Endothelial cell of umbilical vein (primary cell): ENCODE measurements at regions not wholly inside any gene's neighbourhood (a gene's known extent, or its start where the extent isn't known, plus 50 kb on each side); places are given as distances from the start of the nearest gene placed in this dataset.

Experiments used
- BruUV-seq: library from RNA; stranded (reverse); fragments of 400-500 nt; replicated peaks from 2 replicates; lab custom pipeline; 2021; lab: Mats Ljungman, UMichigan
- CTCF ChIA-PET: fragments of 300-600, 350-600 bp; sonication (Branson Sonifier 250); formaldehyde crosslinking; loops from one replicate; lab custom pipeline; 2021; ENCODE audit warnings: antibody characterized with exemption, inconsistent platforms; lab: Charles Lee
- POLR2A ChIA-PET: fragments of 300-600, 350-600 bp; sonication (Branson Sonifier 250); formaldehyde crosslinking; loops from one replicate; lab custom pipeline; 2021; ENCODE audit warnings: antibody characterized with exemption, inconsistent platforms; lab: Charles Lee
- DNase-seq: peaks from one replicate; pipeline ENCODE4 v3.0.0-alpha.2; 2011; ENCODE audit warnings: low read depth, low spot score
- FAIRE-seq: peaks from 2 replicates; lab custom pipeline; 2011; peaks lifted over from hg19 to GRCh38; lab: Jason Lieb, UNC
- H2AFZ ChIP-seq: 2 replicates; pipeline ENCODE4 v1.6.0; 2012; ENCODE audit warnings: low read depth, low read length, control low read depth, inconsistent platforms
- H3K27ac ChIP-seq: 2 replicates; pipeline ENCODE4 v1.5.1; 2011; ENCODE audit warnings: low read depth, mild to moderate bottlenecking, control low read depth, low read length, moderate library complexity; ENCODE audit not compliant: insufficient read depth
- H3K27me3 ChIP-seq, 2 experiments: 2 replicates each; pipeline versions ENCODE4 v1.6.0 to v1.6.1; 2011; ENCODE audit warnings: low read length in 2 of 2, mixed read lengths in 1 of 2; ENCODE audit not compliant: control insufficient read depth in 2 of 2, insufficient read depth in 2 of 2
- H3K36me3 ChIP-seq, 2 experiments: 2 replicates in 1 of 2; 3 replicates in 1 of 2; pipeline ENCODE4 v1.5.1; 2011; ENCODE audit warnings: low read length in 2 of 2, mild to moderate bottlenecking in 1 of 2, moderate library complexity in 1 of 2; ENCODE audit not compliant: control insufficient read depth in 2 of 2, insufficient read depth in 2 of 2; ENCODE audit errors: extremely low read depth in 1 of 2
- H3K4me1 ChIP-seq: 3 replicates; pipeline ENCODE4 v1.5.1; 2011; ENCODE audit warnings: mild to moderate bottlenecking, low read length; ENCODE audit not compliant: control insufficient read depth, insufficient read depth; ENCODE audit errors: extremely low read depth
- H3K4me2 ChIP-seq: 2 replicates; pipeline ENCODE4 v1.6.1; 2011; ENCODE audit warnings: low read length, control low read depth, mixed read lengths; ENCODE audit not compliant: insufficient read depth
- H3K4me3 ChIP-seq, 3 experiments: fragments of 200-600 bp in 1 of 3; sonication (generic), shearing (Covaris generic) in 1 of 3; replicated peaks in 1 of 3; 2 replicates each; pipeline ENCODE4 v1.5.1; 2011 to 2016; ENCODE audit warnings: control low read depth in 3 of 3, low read length in 3 of 3, mild to moderate bottlenecking in 2 of 3, inconsistent platforms in 1 of 3, low read depth in 1 of 3, moderate library complexity in 1 of 3; ENCODE audit not compliant: insufficient read depth in 1 of 3
- H3K79me2 ChIP-seq: 2 replicates; pipeline ENCODE4 v1.6.0; 2012; ENCODE audit warnings: low read length, inconsistent platforms; ENCODE audit not compliant: control insufficient read depth, insufficient read depth
- H3K9ac ChIP-seq: replicated peaks from 2 replicates; pipeline ENCODE3; 2011; ENCODE audit warnings: low read length, control low read depth; ENCODE audit not compliant: insufficient read depth; ENCODE audit errors: extremely low read depth
- H3K9me1 ChIP-seq: replicated peaks from 3 replicates; pipeline ENCODE4 v1.6.0; 2011; ENCODE audit warnings: mild to moderate bottlenecking, low read length; ENCODE audit not compliant: control insufficient read depth, insufficient read depth; ENCODE audit errors: extremely low read depth
- H3K9me3 ChIP-seq: replicated peaks from 2 replicates; pipeline ENCODE4 v1.5.1; 2012; ENCODE audit warnings: low read length, inconsistent platforms; ENCODE audit not compliant: control insufficient read depth, insufficient read depth
- H4K20me1 ChIP-seq: replicated peaks from 2 replicates; pipeline ENCODE3; 2011; ENCODE audit warnings: mild to moderate bottlenecking, low read length; ENCODE audit not compliant: control insufficient read depth, insufficient read depth; ENCODE audit errors: extremely low read depth
- CTCF ChIP-seq, 2 donors: IDR thresholded peaks; 1 replicate in 1 of 2; 2 replicates in 1 of 2; pipeline ENCODE4 v1.5.1; 2011; ENCODE audit warnings: low read length in 2 of 2, mild to moderate bottlenecking in 2 of 2, moderate library complexity in 2 of 2, control low read depth in 1 of 2, inconsistent platforms in 1 of 2, low read depth in 1 of 2; ENCODE audit not compliant: insufficient read depth in 1 of 2; ENCODE audit errors: extremely low read depth in 1 of 2
- EZH2 ChIP-seq: IDR thresholded peaks from 2 replicates; pipeline ENCODE4 v1.6.1; 2012; ENCODE audit warnings: borderline replicate concordance, low read depth, mild to moderate bottlenecking, moderate library complexity, low read length, inconsistent platforms; ENCODE audit not compliant: severe bottlenecking
- FOS ChIP-seq: IDR thresholded peaks from 2 replicates; pipeline ENCODE4 v1.6.1; 2011; ENCODE audit warnings: mild to moderate bottlenecking, low read length, moderate library complexity, borderline replicate concordance; ENCODE audit not compliant: insufficient read depth
- GATA2 ChIP-seq: IDR thresholded peaks from 2 replicates; pipeline ENCODE4 v1.7.0; 2011; ENCODE audit warnings: low read depth, mild to moderate bottlenecking, moderate library complexity, mixed read lengths, low read length; ENCODE audit not compliant: insufficient read length, insufficient read depth
- JUN ChIP-seq: IDR thresholded peaks from 2 replicates; pipeline ENCODE4 v1.6.1; 2011; ENCODE audit warnings: borderline replicate concordance, low read depth; ENCODE audit not compliant: insufficient read length, insufficient read depth
- MYC ChIP-seq: IDR thresholded peaks from one replicate; pipeline ENCODE4 v1.6.1; 2011; ENCODE audit warnings: mild to moderate bottlenecking, low read depth, low read length
- POLR2A ChIP-seq: IDR thresholded peaks from 2 replicates; pipeline ENCODE4 v1.6.1; 2012; ENCODE audit warnings: low read depth, mild to moderate bottlenecking, control low read depth, low read length
- POLR2AphosphoS5 ChIP-seq: IDR thresholded peaks from 2 replicates; pipeline ENCODE4 v1.6.1; 2012; ENCODE audit warnings: low read depth, mild to moderate bottlenecking, control low read depth, low read length, moderate library complexity; ENCODE audit not compliant: insufficient read depth
- dilution Hi-C: fragments of 300-500 bp; cut with MboI; formaldehyde crosslinking; loops from one replicate; pipeline ENCODE4 v1.15.0; 2019; ENCODE audit warnings: low sequenced_read_pairs; ENCODE audit not compliant: extremely low pct_ligation_motif_present
- intact Hi-C: fragments of 100-400 bp; cut with micrococcal nuclease; formaldehyde crosslinking; loops from one replicate; pipeline ENCODE4 v1.10.0; 2022
- TF ChIP-seq, protein P1 (sequence below): IDR thresholded peaks from 2 replicates; pipeline ENCODE4 v1.6.1; 2011; ENCODE audit not compliant: insufficient read depth, insufficient read length

GRCh38 chr19:29450306-29450705 lies 75.5 kb upstream of the VSTM2B start:
- FAIRE-seq (no peak), DNase-seq (no peak)
- H2AFZ ChIP-seq, result no peak overlapping the region
- no peaks in the 10 kb centered on the region for H3K4me1 ChIP-seq
- no peak overlapping the region for H3K4me2 ChIP-seq
- ChIA-PET POLR2A (no interaction called here), CTCF (no interaction called here)
- TF ChIP-seq CTCF (IDR thresholded peaks at IDR 0.05; ENCODE audit: extremely low read depth in 1 of 2, insufficient read depth in 1 of 2, low read depth in 1 of 2, low read length in 2 of 2) (no peak), GATA2 (no peak), JUN (no peak), EZH2 (no peak), FOS (no peak), POLR2AphosphoS5 (no peak), MYC (no peak), POLR2A (no peak)
- TF ChIP-seq, protein P1, sequence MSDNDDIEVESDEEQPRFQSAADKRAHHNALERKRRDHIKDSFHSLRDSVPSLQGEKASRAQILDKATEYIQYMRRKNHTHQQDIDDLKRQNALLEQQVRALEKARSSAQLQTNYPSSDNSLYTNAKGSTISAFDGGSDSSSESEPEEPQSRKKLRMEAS, result no peak
- dilution Hi-C loops, result no loop called here
- no peaks in the 10 kb centered on the region for H3K27me3 ChIP-seq
- intact Hi-C loops, result no loop called here
- BruUV-seq, result no TSS peak
- H3K36me3 ChIP-seq, result no peaks in the 10 kb centered on the region
- H3K79me2 ChIP-seq, result no peaks in the 10 kb centered on the region
- H3K4me3 ChIP-seq, result no peak overlapping the region
- no peaks in the 10 kb centered on the region for H4K20me1 ChIP-seq
- H3K9me1 ChIP-seq, result no peaks in the 10 kb centered on the region
- no peak overlapping the region for H3K9ac ChIP-seq
- H3K9me3 ChIP-seq, result peaks cover 7% of the 10 kb centered on the region
- no peak overlapping the region for H3K27ac ChIP-seq
